ENCODE measurements at regions not wholly inside any gene's neighbourhood (a gene's known extent, or its start where the extent isn't known, plus 50 kb on each side); places are given as distances from the start of the nearest gene placed in this dataset.
"Not testable (repeated sequence)": the region's sequence is repeated elsewhere in the genome, so short reads cannot be mapped to it uniquely, and the experiment has no call there.

DNA sequence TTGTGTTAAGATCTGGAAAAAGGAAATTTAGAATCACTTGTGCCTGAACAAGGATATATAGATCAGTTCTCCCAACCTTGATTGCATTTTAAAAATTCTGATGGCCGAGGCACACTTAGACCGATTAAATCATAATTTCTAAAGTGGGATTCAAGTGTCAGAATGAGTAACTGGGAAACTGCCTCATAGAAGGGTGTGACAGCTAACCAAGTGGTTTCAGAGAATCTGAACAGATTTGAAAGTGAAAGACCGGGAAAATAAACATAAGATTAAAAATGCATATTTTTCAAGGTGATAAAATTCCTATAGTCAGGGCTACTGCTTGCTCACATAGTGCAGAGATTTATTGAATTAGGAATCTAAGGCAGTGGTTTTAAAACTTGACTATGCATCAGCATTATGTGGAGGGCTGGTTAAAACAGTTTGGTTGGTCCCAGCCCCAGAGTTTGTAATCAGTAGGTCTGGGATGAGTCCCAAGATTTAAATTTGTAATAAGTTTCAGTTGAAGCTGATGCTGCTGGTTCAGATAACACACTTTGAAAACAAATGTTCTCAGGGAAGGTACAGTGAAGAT, 314.3 kb downstream of the NSUN3 start:
- H3K4me2 ChIP-seq (ENCODE audit: low read length); H3K9me3 ChIP-seq (replicated peaks; ENCODE audit: low read length); H3K36me3 ChIP-seq (ENCODE audit: insufficient read depth, low read length); H3K4me3 ChIP-seq (ENCODE audit: low read length); H3K4me1 ChIP-seq (ENCODE audit: control insufficient read depth, insufficient read depth, low read length); H3K9ac ChIP-seq (ENCODE audit: low read depth, low read length); H3K27me3 ChIP-seq (ENCODE audit: control insufficient read depth, insufficient read depth, low read length): not testable (repeated sequence)

DNA sequence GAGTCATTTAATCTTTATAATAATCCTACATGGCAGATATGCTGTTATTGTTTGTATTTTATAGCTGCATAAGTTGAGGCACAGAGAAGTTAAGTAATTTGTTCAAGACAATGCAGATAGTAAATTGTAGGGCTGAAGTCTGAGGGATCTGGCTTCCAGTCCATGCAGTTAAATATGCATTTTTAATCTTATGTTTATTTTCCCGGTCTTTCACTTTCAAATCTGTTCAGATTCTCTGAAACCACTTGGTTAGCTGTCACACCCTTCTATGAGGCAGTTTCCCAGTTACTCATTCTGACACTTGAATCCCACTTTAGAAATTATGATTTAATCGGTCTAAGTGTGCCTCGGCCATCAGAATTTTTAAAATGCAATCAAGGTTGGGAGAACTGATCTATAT, 315.0 kb downstream of the NSUN3 start:
- H3K36me3 ChIP-seq (ENCODE audit: insufficient read depth, low read length); H3K9me3 ChIP-seq (replicated peaks; ENCODE audit: low read length); H3K4me1 ChIP-seq (ENCODE audit: control insufficient read depth, insufficient read depth, low read length); H3K4me2 ChIP-seq (ENCODE audit: low read length); H3K4me3 ChIP-seq (ENCODE audit: low read length); H3K27me3 ChIP-seq (ENCODE audit: control insufficient read depth, insufficient read depth, low read length); H3K9ac ChIP-seq (ENCODE audit: low read depth, low read length): not testable (repeated sequence)

DNA sequence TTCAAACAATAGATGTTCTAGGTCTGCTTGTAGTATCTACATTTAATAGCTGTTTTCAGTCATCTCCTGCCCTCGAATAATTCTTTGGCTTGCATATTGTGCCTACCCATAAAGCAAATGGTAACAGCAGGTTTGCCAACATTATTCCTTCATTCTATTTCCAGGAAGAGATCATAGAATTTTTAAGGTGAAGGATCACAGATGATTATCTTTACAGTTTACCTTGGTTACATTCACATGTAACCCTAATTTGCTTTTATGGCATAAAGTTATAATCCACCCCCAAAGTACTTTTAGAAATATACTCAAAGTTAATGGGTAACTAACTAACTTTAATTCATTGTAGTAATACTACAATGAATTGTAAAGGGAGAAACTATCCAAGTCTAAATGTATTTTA, 315.5 kb downstream of the NSUN3 start:
- no peaks in the 10 kb centered on the region for H3K4me1 ChIP-seq (ENCODE audit: control insufficient read depth, insufficient read depth, low read length)

DNA sequence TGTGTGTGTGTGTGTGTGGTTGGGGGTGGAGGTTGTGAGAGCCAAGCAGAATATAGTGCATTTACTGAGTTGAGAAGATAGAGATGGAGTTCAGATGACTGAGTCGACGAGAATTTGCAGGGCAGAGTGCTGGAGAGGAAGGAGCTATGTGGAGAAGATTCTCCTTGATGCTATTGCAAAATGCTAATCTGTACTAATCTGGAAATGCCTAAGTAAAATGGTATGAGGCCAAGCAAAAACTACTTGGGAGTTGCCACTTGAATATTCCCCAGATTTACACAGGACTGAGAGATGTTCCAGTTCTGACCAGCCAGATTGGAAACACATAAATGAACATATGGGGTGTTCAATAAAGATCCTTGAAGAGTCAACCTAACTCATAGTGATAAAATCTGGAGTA, 316.4 kb downstream of the NSUN3 start:
- Histone ChIP-seq H3K4me2 (ENCODE audit: low read length) (no peak overlapping the region), H3K4me3 (ENCODE audit: low read length) (no peak overlapping the region), H3K9ac (ENCODE audit: low read depth, low read length) (no peak overlapping the region), H3K9me3 (replicated peaks; ENCODE audit: low read length) (no peaks in the 10 kb centered on the region), H3K4me1 (ENCODE audit: control insufficient read depth, insufficient read depth, low read length) (no peaks in the 10 kb centered on the region), H3K27me3 (ENCODE audit: control insufficient read depth, insufficient read depth, low read length) (peaks cover 5% of the 10 kb centered on the region), H3K36me3 (ENCODE audit: insufficient read depth, low read length) (no peaks in the 10 kb centered on the region)

More for the DNA sequence above, 315.5 kb downstream of the NSUN3 start:
- H3K36me3 ChIP-seq (ENCODE audit: insufficient read depth, low read length) = no peaks in the 10 kb centered on the region
- H3K4me2 ChIP-seq (ENCODE audit: low read length) = no peak overlapping the region
- no peaks in the 10 kb centered on the region for H3K9me3 ChIP-seq (replicated peaks; ENCODE audit: low read length)
- H3K27me3 ChIP-seq (ENCODE audit: control insufficient read depth, insufficient read depth, low read length) = peaks cover 5% of the 10 kb centered on the region
- no peak overlapping the region for H3K4me3 ChIP-seq (ENCODE audit: low read length)
- no peak overlapping the region for H3K9ac ChIP-seq (ENCODE audit: low read depth, low read length)

DNA sequence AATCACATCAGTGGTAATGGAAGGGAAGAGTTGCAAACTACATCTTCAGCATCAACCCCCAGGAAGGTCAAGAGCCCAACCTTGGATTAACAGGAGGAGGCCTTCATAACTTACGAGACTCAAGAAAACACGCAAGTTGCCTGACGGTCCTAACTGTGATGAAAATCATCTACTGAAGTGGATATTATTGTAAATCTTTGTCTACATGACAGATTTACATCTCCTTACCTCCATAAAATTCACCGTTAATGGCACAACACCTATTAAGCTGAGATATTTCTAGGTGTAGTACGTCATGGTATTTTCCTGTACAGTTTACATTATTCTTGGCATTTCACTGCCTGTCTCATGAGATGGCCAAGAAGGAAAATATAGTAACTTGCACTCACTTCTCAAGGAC, 332.0 kb downstream of the NSUN3 start:
- Histone ChIP-seq H3K27me3 (ENCODE audit: control insufficient read depth, insufficient read depth, low read length) (no peaks in the 10 kb centered on the region), H3K9ac (ENCODE audit: low read depth, low read length) (no peak overlapping the region), H3K4me3 (ENCODE audit: low read length) (no peak overlapping the region), H3K9me3 (replicated peaks; ENCODE audit: low read length) (no peaks in the 10 kb centered on the region), H3K36me3 (ENCODE audit: insufficient read depth, low read length) (no peaks in the 10 kb centered on the region), H3K4me1 (ENCODE audit: control insufficient read depth, insufficient read depth, low read length) (no peaks in the 10 kb centered on the region), H3K4me2 (ENCODE audit: low read length) (no peak overlapping the region)

DNA sequence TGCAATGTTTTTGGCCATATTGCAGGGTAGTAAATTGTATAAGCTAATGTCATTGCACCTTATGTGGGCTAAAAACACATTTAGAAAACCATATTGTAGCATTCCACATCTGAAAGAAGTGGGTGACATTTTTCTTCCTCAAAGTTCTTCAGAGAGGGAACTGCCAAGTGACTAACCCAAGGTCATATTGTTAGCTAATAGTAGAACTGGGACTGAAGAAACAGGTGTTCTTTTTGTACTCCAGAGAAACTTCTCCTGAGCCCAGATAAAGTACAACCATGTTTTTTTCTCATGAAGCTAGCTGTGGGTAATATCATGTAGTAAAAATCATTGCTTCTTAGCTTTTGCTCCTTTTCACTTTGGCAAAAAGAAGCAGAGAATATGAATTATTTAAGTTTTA, 333.0 kb downstream of the NSUN3 start:
- no peak overlapping the region for H3K4me3 ChIP-seq (ENCODE audit: low read length)
- H3K27me3 ChIP-seq (ENCODE audit: control insufficient read depth, insufficient read depth, low read length) = no peaks in the 10 kb centered on the region
- H3K4me1 ChIP-seq (ENCODE audit: control insufficient read depth, insufficient read depth, low read length) = no peaks in the 10 kb centered on the region
- no peaks in the 10 kb centered on the region for H3K9me3 ChIP-seq (replicated peaks; ENCODE audit: low read length)
- no peak overlapping the region for H3K4me2 ChIP-seq (ENCODE audit: low read length)
- no peaks in the 10 kb centered on the region for H3K36me3 ChIP-seq (ENCODE audit: insufficient read depth, low read length)
- H3K9ac ChIP-seq (ENCODE audit: low read depth, low read length) = no peak overlapping the region

DNA sequence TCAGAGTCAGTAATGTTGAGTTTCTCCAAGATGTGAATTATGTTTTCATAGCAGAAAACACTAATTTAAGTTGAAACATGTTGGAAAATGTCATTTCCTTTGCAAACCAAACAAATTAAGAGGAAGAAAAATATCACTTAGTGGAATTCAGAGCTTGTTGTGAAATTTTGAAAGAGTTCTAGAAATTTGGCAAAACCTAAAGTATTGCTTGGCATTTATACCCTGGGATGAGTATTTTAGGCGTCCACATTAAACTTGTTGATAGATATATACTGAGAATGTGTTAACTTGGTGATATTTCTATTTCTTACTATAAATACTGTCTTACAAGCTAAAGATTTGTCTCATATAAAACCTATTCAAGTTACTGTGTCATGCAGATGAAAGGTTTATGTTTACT, 335.2 kb downstream of the NSUN3 start:
- H3K9ac ChIP-seq (ENCODE audit: low read depth, low read length) = no peak overlapping the region
- no peaks in the 10 kb centered on the region for H3K27me3 ChIP-seq (ENCODE audit: control insufficient read depth, insufficient read depth, low read length)
- H3K4me3 ChIP-seq (ENCODE audit: low read length) = no peak overlapping the region
- H3K9me3 ChIP-seq (replicated peaks; ENCODE audit: low read length) = no peaks in the 10 kb centered on the region
- H3K4me2 ChIP-seq (ENCODE audit: low read length) = no peak overlapping the region
- no peaks in the 10 kb centered on the region for H3K4me1 ChIP-seq (ENCODE audit: control insufficient read depth, insufficient read depth, low read length)
- H3K36me3 ChIP-seq (ENCODE audit: insufficient read depth, low read length) = no peaks in the 10 kb centered on the region

DNA sequence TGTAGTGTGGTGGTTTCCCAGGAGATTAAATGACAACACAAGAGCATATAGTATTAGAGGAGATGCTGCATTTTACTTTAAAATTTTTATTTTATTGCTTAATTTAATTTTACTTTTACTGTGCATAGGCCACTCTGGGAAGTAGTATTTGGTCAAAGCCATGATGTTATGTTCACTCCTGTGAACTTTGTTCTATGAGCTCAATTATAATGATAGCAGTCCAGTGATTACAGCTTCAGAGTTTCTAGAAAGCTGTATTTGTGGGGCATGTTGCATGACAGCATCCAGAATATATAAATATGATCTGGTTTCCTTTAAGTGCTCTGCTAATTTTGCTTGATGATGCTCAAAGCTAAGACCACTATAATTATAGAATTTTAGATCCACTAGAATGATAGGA, 338.6 kb downstream of the NSUN3 start:
- no peak overlapping the region for H3K9ac ChIP-seq (ENCODE audit: low read depth, low read length)
- no peaks in the 10 kb centered on the region for H3K9me3 ChIP-seq (replicated peaks; ENCODE audit: low read length)
- H3K4me1 ChIP-seq (ENCODE audit: control insufficient read depth, insufficient read depth, low read length) = no peaks in the 10 kb centered on the region
- H3K4me3 ChIP-seq (ENCODE audit: low read length) = no peak overlapping the region
- H3K27me3 ChIP-seq (ENCODE audit: control insufficient read depth, insufficient read depth, low read length) = peaks cover 3% of the 10 kb centered on the region
- no peak overlapping the region for H3K4me2 ChIP-seq (ENCODE audit: low read length)
- no peaks in the 10 kb centered on the region for H3K36me3 ChIP-seq (ENCODE audit: insufficient read depth, low read length)

DNA sequence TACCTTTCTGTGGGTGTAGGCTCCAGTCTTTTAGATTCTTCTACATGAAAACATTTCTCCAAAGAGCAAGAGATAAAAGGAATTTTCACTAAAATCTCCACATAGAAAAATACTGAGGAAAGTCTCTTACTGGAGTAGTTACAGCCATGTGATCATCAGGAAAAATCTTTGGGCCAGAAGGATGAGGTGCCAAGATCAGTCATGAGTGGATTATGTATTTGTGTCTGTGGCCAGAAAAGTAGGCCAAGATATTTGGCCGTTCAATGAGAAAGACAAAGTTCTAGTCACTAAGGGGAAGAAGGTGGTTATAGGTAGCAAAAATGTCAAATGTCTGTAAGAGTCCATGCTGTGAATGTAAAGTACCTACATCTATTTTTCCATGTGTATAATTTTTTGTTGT, 339.3 kb downstream of the NSUN3 start:
- Histone ChIP-seq H3K27me3 (ENCODE audit: control insufficient read depth, insufficient read depth, low read length) (peaks cover 3% of the 10 kb centered on the region), H3K4me3 (ENCODE audit: low read length) (no peak overlapping the region), H3K9ac (ENCODE audit: low read depth, low read length) (no peak overlapping the region), H3K36me3 (ENCODE audit: insufficient read depth, low read length) (no peaks in the 10 kb centered on the region), H3K4me2 (ENCODE audit: low read length) (no peak overlapping the region), H3K4me1 (ENCODE audit: control insufficient read depth, insufficient read depth, low read length) (no peaks in the 10 kb centered on the region), H3K9me3 (replicated peaks; ENCODE audit: low read length) (no peaks in the 10 kb centered on the region)

DNA sequence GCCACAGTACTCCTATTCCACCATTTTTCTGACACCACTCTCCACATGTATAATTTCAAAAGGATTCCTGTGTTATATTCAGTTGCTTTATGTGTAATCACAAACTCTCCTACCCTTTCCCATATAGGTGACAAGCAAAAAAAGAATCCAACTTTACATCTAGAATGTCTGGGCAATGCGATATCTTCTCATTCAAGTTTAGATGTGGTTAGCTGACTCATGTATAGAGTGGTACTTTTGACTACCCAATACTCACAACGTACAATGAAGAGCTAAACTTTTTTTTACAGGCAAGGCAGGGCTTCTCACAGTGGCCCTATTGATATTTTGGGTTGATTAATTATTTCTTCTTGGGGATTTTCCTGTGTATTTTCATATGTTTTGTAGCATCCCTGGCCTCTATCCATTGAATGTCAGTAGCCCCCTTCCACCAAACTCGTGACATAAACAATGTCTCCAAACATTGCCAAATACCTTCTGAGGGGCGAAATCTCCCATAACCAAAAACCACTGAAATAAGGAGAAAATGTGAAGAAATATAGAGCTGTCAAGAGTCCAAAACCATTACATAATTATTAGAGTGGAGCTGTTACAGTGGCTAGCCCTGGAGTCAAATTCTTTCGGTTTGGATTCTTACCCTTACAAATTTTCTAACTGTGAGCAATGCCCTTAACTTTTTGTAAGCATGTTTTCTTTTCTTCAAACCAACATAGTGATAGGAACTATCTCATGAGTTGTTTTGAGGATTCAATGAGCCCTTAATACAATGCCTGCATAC, 342.6 kb downstream of the NSUN3 start:
- Histone ChIP-seq H3K9ac (ENCODE audit: low read depth, low read length) (no peak overlapping the region), H3K9me3 (replicated peaks; ENCODE audit: low read length) (no peaks in the 10 kb centered on the region), H3K36me3 (ENCODE audit: insufficient read depth, low read length) (no peaks in the 10 kb centered on the region), H3K4me1 (ENCODE audit: control insufficient read depth, insufficient read depth, low read length) (no peaks in the 10 kb centered on the region), H3K4me3 (ENCODE audit: low read length) (no peak overlapping the region), H3K4me2 (ENCODE audit: low read length) (no peak overlapping the region), H3K27me3 (ENCODE audit: control insufficient read depth, insufficient read depth, low read length) (peaks cover 3% of the 10 kb centered on the region)

DNA sequence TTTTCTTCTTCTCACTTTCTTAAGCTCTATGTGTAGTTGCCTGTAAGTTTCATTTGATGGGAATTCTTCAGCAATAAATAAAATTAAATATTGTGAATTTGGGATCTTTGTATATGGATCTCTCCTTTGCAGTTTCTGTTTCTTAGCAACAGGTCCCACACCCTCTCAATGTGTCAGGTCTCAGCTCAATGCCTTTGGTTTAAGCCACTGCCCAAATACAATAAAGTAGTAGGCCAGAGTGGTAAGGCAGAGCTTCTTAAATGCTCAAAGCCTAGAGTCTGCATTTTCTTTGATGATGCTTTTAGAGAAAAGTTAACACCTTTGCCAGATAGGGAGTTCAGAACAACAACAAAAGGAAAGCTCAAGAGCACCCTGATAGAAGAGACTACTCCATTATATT, 343.7 kb downstream of the NSUN3 start:
- H3K9ac ChIP-seq (ENCODE audit: low read depth, low read length) = no peak overlapping the region
- no peaks in the 10 kb centered on the region for H3K9me3 ChIP-seq (replicated peaks; ENCODE audit: low read length)
- no peaks in the 10 kb centered on the region for H3K4me1 ChIP-seq (ENCODE audit: control insufficient read depth, insufficient read depth, low read length)

DNA sequence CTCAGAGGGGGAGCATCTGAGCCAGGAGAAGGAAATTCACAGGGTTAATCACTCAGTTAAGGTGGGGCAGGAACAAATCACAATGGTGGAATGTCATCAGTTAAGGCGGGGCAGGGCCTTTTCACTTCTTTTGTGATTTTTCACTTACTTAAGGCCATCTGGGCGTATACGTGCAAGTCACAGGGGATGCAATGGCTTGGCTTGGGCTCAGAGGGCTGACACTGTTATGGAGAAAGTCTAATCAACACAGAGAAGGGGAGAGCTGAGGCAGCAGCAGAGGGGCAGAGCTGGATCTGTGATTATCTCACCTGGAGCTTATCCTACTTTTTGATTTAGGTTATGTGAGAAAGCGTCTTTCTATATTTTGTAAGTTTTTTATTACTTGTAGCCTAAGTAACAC, 350.1 kb downstream of the NSUN3 start:
- peaks cover 16% of the 10 kb centered on the region for H3K4me1 ChIP-seq (ENCODE audit: control insufficient read depth, insufficient read depth, low read length)
- not testable (repeated sequence) for H3K9ac ChIP-seq (ENCODE audit: low read depth, low read length); H3K4me2 ChIP-seq (ENCODE audit: low read length); H3K27me3 ChIP-seq (ENCODE audit: control insufficient read depth, insufficient read depth, low read length); H3K4me3 ChIP-seq (ENCODE audit: low read length); H3K9me3 ChIP-seq (replicated peaks; ENCODE audit: low read length); H3K36me3 ChIP-seq (ENCODE audit: insufficient read depth, low read length)

More for the DNA sequence above, 343.7 kb downstream of the NSUN3 start:
- H3K4me3 ChIP-seq (ENCODE audit: low read length) = no peak overlapping the region
- no peak overlapping the region for H3K4me2 ChIP-seq (ENCODE audit: low read length)
- no peaks in the 10 kb centered on the region for H3K36me3 ChIP-seq (ENCODE audit: insufficient read depth, low read length)
- peaks cover 3% of the 10 kb centered on the region for H3K27me3 ChIP-seq (ENCODE audit: control insufficient read depth, insufficient read depth, low read length)

Measured in skeletal muscle satellite cell (primary cell).